HG03280 (cell line): ENCODE measurements at regions not wholly inside any gene's neighbourhood (a gene's known extent, or its start where the extent isn't known, plus 50 kb on each side); places are given as distances from the start of the nearest gene placed in this dataset.
"Not testable (repeated sequence)": the region's sequence is repeated elsewhere in the genome, so short reads cannot be mapped to it uniquely, and the experiment has no call there.

ENCODE experiments used
- ATAC-seq: cut with Tn5 transposase; IDR thresholded peaks from one replicate; pipeline ENCODE4 v1.9.1; 2021; ENCODE audit warnings: mild to moderate bottlenecking, moderate library complexity; ENCODE audit not compliant: unreplicated experiment

DNA sequence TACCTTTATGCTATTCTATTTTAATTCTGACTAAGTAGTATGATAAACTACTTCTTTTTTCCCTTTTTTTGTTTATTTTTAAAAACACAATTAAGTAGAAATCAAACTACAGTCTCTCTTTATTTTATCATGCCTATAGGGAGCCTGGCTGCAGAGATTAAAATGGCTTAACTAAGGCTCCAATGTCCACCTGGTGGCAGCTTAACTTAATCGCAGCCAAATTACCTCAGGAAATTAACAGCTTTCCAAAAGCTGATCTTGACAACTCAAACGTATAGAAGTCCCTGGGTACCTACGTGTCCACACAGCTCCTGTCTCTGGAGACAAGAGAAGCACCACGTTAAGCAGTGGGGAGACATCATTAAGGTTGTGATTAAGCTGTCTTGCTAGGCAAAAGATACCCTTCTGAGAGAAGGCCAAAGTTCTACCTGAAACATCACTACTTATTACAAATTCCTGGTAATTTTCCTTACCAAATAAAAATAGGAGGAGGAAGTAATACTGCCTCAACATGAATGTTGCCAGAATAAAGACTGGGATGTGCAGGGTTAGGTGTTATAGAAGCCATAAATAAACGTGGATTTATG is 63.2 kb upstream of the SNX19 start:
- no peak for ATAC-seq

- ATAC-seq = no peak
Measured at GRCh38 chr11:130980071-130980862, 64.0 kb upstream of the SNX19 start.

DNA sequence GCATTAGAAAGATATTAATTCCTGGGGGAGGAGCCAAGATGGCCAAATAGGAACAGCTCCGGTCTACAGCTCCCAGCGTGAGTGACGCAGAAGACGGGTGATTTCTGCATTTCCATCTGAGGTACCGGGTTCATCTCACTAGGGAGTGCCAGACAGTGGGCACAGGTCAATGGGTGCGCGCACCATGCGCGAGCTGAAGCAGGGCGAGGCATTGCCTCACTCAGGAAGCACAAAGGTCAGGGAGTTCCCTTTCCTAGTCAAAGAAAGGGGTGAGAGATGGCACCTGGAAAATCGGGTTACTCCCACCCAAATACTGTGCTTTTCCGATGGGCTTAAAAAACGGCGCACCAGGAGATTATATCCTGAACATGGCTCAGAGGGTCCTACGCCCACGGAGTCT is 68.0 kb upstream of the SNX19 start:
- not testable (repeated sequence) for ATAC-seq

DNA sequence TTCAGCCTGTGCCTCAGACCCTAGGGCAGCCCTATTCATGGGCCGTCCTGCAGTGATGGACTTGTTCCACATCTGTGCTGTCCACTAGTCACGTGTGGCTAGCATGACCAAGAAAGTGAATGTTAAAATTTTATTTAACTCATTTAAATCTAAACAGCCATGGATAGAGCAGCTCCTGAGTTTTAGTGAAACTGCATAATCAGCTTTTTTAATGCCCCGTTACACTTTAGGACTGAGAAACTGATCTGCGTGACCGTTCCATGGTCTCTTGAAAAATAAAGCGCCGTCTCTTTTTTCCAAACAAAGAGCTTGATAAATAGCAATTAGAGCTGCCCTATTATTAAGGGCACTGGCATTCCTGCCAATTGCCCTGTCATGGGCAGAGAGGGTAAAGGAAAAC is 76.5 kb upstream of the SNX19 start:
- ATAC-seq = no peak

DNA sequence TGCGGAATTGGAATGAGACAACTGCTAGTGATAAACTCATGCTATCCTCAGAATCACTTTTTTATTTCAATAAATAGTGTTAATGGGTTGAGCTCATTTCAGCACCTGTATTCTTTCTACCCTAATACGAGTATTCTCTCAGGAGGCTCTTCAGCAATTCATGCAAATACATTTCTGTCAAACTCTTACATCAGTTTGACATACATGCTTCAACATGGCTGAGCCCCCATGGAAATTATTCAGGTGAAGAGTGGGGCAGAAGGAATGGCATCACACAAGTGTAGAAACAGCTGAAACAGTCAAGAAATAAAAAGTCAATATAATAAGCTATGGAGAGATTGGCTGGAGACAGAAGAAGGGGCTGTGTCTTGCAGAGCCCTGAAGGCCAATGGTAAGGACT is 77.8 kb upstream of the SNX19 start:
- ATAC-seq = no peak

DNA sequence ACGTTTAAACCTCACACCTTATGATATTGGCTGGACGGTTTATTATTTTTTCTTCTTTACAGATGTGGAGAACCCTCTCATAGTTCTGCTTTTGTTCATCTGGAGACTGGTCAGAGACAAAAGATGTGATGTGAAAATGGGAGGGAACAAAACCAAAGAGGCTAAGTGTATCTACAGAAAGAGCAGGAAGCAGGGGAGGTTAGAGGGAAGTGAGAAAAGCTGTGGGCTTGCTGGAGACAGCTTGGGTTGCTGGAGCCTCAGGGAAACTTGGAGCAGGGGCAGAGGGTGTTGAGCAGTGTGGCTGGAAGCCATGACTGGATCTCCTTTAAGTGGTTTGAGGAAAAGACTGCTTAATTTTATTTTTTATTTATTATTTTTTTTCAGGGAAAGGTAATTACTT is 79.0 kb upstream of the SNX19 start:
- no peak for ATAC-seq

- ATAC-seq = no peak
Measured at GRCh38 chr11:130997278-130997677, 81.0 kb upstream of the SNX19 start.

GRCh38 chr11:130999086-130999485 is 82.8 kb upstream of the SNX19 start:
- ATAC-seq = no peak

DNA sequence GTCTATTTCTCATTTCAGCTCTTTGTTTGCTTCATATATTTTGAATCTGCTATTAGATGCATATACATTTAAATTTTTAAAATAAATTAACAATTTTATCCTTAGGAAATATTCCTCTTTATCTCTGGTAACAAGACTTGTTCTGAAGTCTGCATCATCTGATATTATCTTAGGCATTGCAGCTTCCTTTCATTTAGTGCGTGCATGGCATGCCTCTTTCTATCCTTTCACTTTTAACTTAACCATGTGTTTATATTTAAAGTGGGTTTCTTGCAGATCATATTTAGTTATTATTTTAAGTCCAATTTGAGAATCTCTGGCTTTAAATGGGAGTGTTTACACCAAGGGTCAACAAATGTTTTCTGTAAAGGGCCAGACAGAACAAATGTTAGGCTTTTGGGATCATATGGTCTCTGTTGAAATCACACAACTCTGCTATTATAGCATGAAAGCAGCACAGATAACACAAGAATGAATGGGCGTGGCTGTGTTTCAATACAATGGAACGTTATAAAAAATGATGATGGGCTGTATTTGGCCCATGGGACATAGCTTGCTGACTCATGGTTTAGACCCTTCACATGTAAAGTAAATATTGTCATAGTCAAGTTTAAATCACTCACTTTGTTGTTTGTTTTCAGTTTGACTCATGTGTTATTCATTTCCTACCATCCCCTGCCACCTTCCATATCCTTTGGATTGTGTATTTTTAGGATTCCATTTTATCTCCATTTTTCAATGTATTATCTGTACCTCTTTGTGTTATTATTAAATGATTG is 83.9 kb upstream of the SNX19 start:
- no peak for ATAC-seq

DNA sequence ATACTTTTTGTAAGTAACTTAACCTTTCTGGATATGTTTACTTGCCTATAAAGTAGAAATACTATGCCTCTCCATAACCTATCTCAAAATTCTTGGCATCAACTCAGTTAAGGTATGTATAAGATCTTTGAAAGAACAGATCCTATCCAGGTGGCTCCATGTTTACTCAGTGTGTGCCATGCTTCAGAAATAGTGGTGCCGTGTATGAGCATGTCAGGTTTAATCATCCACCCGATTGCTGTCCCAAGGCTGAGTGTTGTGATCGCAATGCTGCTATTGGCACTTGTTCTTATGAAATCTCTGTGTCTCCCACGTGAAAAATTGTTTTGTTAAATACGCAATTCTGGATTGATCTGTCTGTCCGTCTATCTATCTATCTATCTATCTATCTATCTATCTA is 85.9 kb upstream of the SNX19 start:
- no peak for ATAC-seq

DNA sequence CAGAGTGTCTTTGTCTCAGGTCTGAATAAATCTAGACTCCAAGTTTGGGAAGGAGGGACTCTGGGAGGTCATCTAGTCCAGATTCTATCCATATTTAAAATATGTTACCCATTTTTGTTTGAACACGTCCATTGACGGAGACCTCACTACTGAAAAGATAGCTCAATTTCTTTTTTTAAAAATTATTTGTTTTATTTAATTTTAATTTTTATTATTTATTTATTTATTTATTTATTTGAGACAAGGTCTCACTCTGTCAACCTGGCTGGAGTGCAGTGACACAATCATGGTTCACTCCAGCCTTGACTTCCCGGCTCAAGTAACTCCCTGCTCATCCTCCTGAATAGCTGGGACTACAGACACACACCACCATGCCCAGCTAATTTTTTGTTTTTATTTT is 89.5 kb upstream of the SNX19 start:
- ATAC-seq = no peak

DNA sequence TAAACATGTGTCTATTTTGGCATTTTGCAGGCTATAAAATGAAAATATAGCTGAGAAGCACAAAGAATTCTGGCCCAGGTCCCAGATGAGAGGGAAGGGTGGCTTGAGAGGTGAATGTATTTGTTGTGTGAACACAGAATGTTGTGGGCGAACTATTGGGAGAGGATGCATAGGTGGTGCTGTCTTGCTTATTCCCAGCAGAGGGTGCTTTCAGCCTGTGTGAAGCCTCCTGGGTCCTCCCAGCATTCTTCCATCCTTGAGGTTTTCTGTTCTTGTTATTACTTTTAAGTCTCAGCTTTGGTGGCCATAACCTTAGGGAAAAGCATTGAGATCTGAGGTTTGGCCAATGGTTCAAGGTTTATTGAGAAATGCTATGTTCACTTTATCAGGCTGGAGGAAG is 108.7 kb upstream of the SNX19 start:
- no peak for ATAC-seq

DNA sequence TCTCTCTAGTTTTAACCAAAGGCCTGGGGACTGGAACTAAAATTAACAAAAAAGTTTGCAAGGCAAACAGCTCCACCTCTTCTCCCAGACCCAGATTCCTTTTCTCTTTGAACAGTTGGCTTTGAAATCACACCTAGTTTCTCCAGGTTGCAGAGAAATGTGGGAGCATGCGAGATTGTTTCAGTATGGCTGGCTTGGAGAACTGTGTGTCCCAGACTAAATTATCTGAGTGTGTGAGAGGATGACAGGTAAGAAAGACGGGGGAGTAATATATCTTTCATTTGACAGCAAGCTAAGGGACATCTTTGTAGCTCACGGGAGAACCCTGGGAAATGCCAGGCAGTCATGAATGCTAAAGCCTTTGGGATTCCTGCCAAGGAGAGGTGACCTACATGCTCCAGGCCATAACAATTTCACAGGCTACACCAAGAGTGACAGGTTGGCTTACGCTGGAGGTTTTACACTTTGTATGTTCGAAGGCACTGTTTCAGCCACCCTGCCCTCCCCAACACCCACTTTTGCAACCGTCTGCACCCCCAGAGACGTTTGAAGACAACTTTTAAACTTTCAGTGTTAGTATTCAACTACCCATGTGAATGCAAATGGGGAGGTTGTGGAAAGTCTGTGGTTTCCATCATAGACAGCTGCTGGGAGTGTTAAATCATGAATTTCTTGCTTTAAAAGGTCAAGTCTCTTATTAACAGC is 109.3 kb upstream of the SNX19 start:
- peak; percentile 72 for ATAC-seq

DNA sequence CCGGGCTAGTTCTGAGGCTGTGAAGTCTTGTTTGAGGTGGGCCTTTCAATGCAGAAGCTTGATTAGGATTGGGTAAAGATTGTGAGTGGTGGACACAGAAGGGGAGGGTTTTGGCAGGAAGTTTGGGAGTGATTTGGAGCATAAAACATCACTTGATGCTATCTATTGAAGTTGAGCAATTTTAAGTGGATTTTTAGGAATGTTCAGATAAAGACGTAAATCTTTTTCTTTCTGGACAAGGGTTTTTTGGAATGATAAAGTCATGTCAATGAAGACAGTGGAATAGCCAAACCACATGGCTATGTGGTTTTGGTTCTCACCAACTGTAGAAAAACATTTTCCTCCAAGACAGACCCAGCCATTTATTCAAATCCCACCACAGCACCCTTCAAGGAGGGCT is 111.2 kb upstream of the SNX19 start:
- ATAC-seq = no peak

GRCh38 chr11:131033151-131033651 is 116.9 kb upstream of the SNX19 start:
- ATAC-seq = no peak

DNA sequence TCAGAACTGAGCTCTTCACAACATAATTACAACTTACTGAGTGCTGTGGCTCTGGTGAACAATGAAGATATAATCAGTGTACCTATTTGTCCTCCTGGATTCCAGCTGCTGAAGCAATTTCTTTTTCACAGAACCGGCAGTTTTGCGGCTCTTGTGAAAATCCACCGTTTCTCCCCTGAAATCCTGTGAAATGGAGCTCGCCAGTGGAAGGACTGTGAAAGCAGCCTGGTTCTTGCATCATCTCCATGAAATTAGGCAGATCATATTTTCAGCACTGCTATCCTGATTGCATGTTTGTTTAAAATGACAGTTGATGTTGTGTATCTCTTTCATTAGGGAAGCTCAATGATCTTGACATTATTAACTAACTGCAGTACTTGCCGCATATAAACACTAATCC is 120.2 kb upstream of the SNX19 start:
- no peak for ATAC-seq

DNA sequence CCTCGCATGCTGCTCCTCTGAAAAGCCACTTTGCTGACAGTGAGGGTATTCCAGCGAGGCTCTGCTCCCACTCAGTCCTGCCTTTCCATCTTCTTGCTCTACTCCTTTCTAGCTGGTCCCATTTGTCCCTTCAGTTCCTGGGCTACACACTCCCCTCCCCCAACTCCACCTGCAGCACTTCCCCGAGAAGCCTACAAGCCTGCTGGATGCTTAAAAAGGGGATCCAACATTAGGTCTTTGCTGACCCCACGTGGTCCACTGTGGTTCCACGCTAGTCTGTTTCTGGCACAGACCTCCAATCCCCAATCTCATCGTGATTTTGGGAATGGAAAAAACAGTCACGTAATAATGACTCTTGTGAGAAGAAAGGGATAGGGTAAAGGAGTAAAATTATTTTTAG is 121.6 kb upstream of the SNX19 start:
- no peak for ATAC-seq

- no peak for ATAC-seq
Measured at GRCh38 chr11:131038597-131038996, 122.3 kb upstream of the SNX19 start.

- ATAC-seq = no peak
Measured at GRCh38 chr11:131041331-131042040, 125.2 kb upstream of the SNX19 start.

GRCh38 chr11:131042041-131042390 is 125.7 kb upstream of the SNX19 start:
- ATAC-seq = no peak

- no peak for ATAC-seq
Measured at GRCh38 chr11:131043251-131043650, 127.0 kb upstream of the SNX19 start.
